DMS53 treated with DMSO at 0.1 percent for 48 hours (cell line): ENCODE measurements at regions not wholly inside any gene's neighbourhood (a gene's known extent, or its start where the extent isn't known, plus 50 kb on each side); places are given as distances from the start of the nearest gene placed in this dataset.
"Not testable (repeated sequence)": the region's sequence is repeated elsewhere in the genome, so short reads cannot be mapped to it uniquely, and the experiment has no call there.

Source experiments
- DNase-seq: peaks from one replicate; lab custom pipeline; 2025; ENCODE audit not compliant: unreplicated experiment; lab: John Stamatoyannopoulos, UW

GRCh38 chr13:46467694-46468093 lies 80.6 kb upstream of the RUBCNL start:
- DNase-seq: not testable (repeated sequence)

- DNase-seq: not testable (repeated sequence)
Measured at GRCh38 chr13:46466074-46466473, 79.0 kb upstream of the RUBCNL start.

- DNase-seq: no peak
Measured at GRCh38 chr13:46463719-46464118, 76.7 kb upstream of the RUBCNL start.

- DNase-seq: not testable (repeated sequence)
Measured at GRCh38 chr13:46460223-46460622, 73.2 kb upstream of the RUBCNL start.

- DNase-seq: not testable (repeated sequence)
Measured at GRCh38 chr13:46457255-46457654, 70.2 kb upstream of the RUBCNL start.

GRCh38 chr13:46455924-46456323 lies 68.9 kb upstream of the RUBCNL start:
- DNase-seq: not testable (repeated sequence)

- not testable (repeated sequence) for DNase-seq
Measured at GRCh38 chr13:46451145-46451544, 64.1 kb upstream of the RUBCNL start.

- DNase-seq: not testable (repeated sequence)
Measured at GRCh38 chr13:46449949-46450348, 62.9 kb upstream of the RUBCNL start.

GRCh38 chr13:46448148-46448547 lies 61.1 kb upstream of the RUBCNL start:
- not testable (repeated sequence) for DNase-seq

GRCh38 chr13:46437808-46438404 lies 50.9 kb upstream of the RUBCNL start:
- DNase-seq: peak; percentile 19
